AG10803 (cell line): ENCODE measurements at regions not wholly inside any gene's neighbourhood (a gene's known extent, or its start where the extent isn't known, plus 50 kb on each side); places are given as distances from the start of the nearest gene placed in this dataset.

Experiments used
- DNase-seq: peaks from one replicate; pipeline ENCODE4 v3.0.0; 2010; ENCODE audit warnings: low read depth
- H3K4me3 ChIP-seq: 2 replicates; pipeline ENCODE4 v1.5.1; 2011; ENCODE audit warnings: mild to moderate bottlenecking, low read length, control low read depth
- CTCF ChIP-seq: conservative IDR thresholded peaks from 2 replicates; pipeline ENCODE4 v1.5.1; 2011; ENCODE audit warnings: mild to moderate bottlenecking, low read length, control low read depth, inconsistent platforms

DNA sequence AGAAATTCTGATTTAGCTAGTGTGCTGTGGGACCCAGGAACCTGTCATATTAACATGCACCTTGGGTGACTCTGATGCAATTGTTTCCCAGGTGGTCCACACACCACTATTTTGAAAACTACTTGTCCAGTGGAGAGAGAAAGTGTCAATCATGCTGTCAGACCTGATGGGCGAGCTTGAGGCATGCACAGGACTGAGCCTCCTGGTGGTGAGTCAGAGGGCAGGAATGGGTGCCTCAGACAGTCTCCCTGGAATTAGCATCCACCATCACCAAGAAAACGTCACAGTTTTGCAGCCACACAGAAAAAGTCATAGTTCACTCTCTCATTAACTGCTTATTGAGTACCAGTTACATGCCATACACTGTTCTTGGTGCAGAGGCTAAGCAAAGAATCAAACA, 181.8 kb upstream of the MAOA start:
- no peak overlapping the region for H3K4me3 ChIP-seq
- TF ChIP-seq CTCF: no peak
- DNase-seq: no peak

GRCh38 chrX:43479070-43479469, 177.0 kb upstream of the MAOA start:
- DNase-seq: no peak
- no peak overlapping the region for H3K4me3 ChIP-seq
- TF ChIP-seq CTCF: no peak

GRCh38 chrX:43479850-43480249, 176.2 kb upstream of the MAOA start:
- TF ChIP-seq CTCF: no peak
- DNase-seq: no peak
- no peak overlapping the region for H3K4me3 ChIP-seq

- TF ChIP-seq CTCF: no peak
- no peak overlapping the region for H3K4me3 ChIP-seq
- DNase-seq: no peak
These were observed 174.5 kb upstream of the MAOA start for GRCh38 chrX:43481576-43481975.

DNA sequence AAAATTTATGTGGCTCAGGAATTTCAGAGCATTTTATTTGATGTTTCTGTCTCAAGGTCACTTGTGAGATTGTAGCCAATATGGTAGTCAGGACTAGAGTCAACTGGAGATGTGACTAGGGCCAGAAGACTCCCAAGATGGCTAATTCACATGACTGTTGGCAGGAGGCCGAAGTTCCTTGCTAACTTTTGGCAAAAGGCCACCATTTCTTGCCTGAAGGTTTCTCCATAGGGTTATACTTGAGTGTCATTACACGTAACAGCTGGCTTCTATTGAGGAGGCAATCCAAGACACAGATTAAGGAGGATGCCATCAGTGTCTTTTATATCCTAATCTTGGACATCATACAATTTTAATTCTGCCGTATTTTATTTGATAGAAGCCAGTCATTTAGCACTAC, 162.3 kb upstream of the MAOA start:
- DNase-seq: no peak
- H3K4me3 ChIP-seq: no peak overlapping the region
- no peak for TF ChIP-seq CTCF

GRCh38 chrX:43500246-43500645, 155.9 kb upstream of the MAOA start:
- no peak for TF ChIP-seq CTCF
- DNase-seq: no peak
- no peak overlapping the region for H3K4me3 ChIP-seq

- no peak for TF ChIP-seq CTCF
- DNase-seq: no peak
- H3K4me3 ChIP-seq: no peak overlapping the region
These were observed 155.0 kb upstream of the MAOA start for GRCh38 chrX:43500996-43501694.
